HEK293 (cell line): ENCODE measurements at regions not wholly inside any gene's neighbourhood (a gene's known extent, or its start where the extent isn't known, plus 50 kb on each side); places are given as distances from the start of the nearest gene placed in this dataset.

ENCODE experiments used
- CTCF ChIP-seq: fragments of 450-650 bp; formaldehyde crosslinking; IDR thresholded peaks from 2 replicates; pipeline ENCODE4 v1.5.1; 2016; ENCODE audit warnings: missing biosample characterization, missing genetic modification characterization
- MYNN ChIP-seq: fragments of 450-650 bp; formaldehyde crosslinking; IDR thresholded peaks from 2 replicates; pipeline ENCODE4 v1.5.1; 2016; ENCODE audit warnings: missing biosample characterization, missing genetic modification characterization, borderline replicate concordance
- ZNF791 ChIP-seq: fragments of 450-650 bp; formaldehyde crosslinking; IDR thresholded peaks from 2 replicates; pipeline ENCODE4 v1.5.1; 2016; ENCODE audit warnings: missing biosample characterization, missing genetic modification characterization

GRCh38 chr6:95231416-95231815 lies 345.9 kb upstream of the MANEA start:
- TF ChIP-seq CTCF (tag by site-specific recombination) (no peak), ZNF791 (no peak), MYNN (tag by site-specific recombination) (no peak)
